B cell (primary cell): ENCODE measurements at regions not wholly inside any gene's neighbourhood (a gene's known extent, or its start where the extent isn't known, plus 50 kb on each side); places are given as distances from the start of the nearest gene placed in this dataset.

Experiments used
- ATAC-seq: fragments of 200-7000 bp; cut with Tn5 transposase; one replicate; pipeline ENCODE4 v1.10.0; 2021; ENCODE audit warnings: low read depth, mild to moderate bottlenecking, moderate number of reproducible peaks, moderate library complexity
- CTCF ChIA-PET: fragments of 350-600 bp; sonication (Branson Sonifier 250); formaldehyde crosslinking; loops from one replicate; lab custom pipeline; 2021; ENCODE audit warnings: antibody characterized with exemption, inconsistent platforms; lab: Charles Lee
- POLR2A ChIA-PET: fragments of 350-600 bp; sonication (Branson Sonifier 250); formaldehyde crosslinking; loops from one replicate; lab custom pipeline; 2021; ENCODE audit warnings: antibody characterized with exemption; lab: Charles Lee
- DNase-seq: peaks from one replicate; pipeline ENCODE4 v3.0.0; 2013
- H2AFZ ChIP-seq: 2 replicates; pipeline ENCODE4 v1.6.1; 2012; ENCODE audit warnings: mild to moderate bottlenecking, low read depth, low read length; ENCODE audit not compliant: insufficient read depth, poor library complexity, severe bottlenecking
- H3K27ac ChIP-seq, 2 donors: 1 replicate in 1 of 2; 2 replicates in 1 of 2; pipeline ENCODE4 v1.5.1; 2012 to 2013; ENCODE audit warnings: low read length in 2 of 2, mild to moderate bottlenecking in 2 of 2, moderate library complexity in 1 of 2
- H3K27me3 ChIP-seq, 4 experiments: fragments of 200-600 bp in 1 of 4; sonication (generic) in 1 of 4; replicated peaks in 1 of 4; 1 replicate in 2 of 4; 2 replicates in 2 of 4; pipeline versions ENCODE4 v1.6.1 to v1.7.0; 2013 to 2016; ENCODE audit warnings: low read length in 3 of 4, mild to moderate bottlenecking in 2 of 4, mixed read lengths in 1 of 4, moderate library complexity in 1 of 4; ENCODE audit not compliant: insufficient read depth in 4 of 4, control insufficient read depth in 3 of 4; ENCODE audit errors: control extremely low read depth in 1 of 4
- H3K36me3 ChIP-seq, 2 experiments: replicated peaks in 1 of 2; 1 replicate in 1 of 2; 2 replicates in 1 of 2; pipeline versions ENCODE4 v1.6.1 to v1.7.1; 2013; ENCODE audit warnings: low read length in 1 of 2; ENCODE audit not compliant: insufficient read depth in 2 of 2, control insufficient read depth in 1 of 2; ENCODE audit errors: control extremely low read depth in 1 of 2, extremely low read depth in 1 of 2
- H3K4me1 ChIP-seq, 2 donors: fragments of 200-600 bp in 1 of 2; sonication (generic) in 1 of 2; 1 replicate in 1 of 2; 2 replicates in 1 of 2; pipeline versions ENCODE4 v1.5.1 to v1.6.1; 2013 to 2017; ENCODE audit warnings: low read length in 2 of 2; ENCODE audit not compliant: control insufficient read depth in 2 of 2, insufficient read depth in 2 of 2
- H3K4me2 ChIP-seq: replicated peaks from 2 replicates; pipeline ENCODE3; 2012; ENCODE audit warnings: mild to moderate bottlenecking, low read depth, low read length; ENCODE audit not compliant: poor library complexity, severe bottlenecking
- H3K4me3 ChIP-seq, 5 experiments: fragments of 200-600 bp in 1 of 5; sonication (generic) in 1 of 5; 1 replicate in 3 of 5; 2 replicates in 2 of 5; pipeline versions ENCODE4 v1.5.1 to v1.7.0; 2011 to 2016; ENCODE audit warnings: low read length in 4 of 5, mild to moderate bottlenecking in 4 of 5, low read depth in 2 of 5, control low read depth in 1 of 5, moderate library complexity in 1 of 5; ENCODE audit not compliant: insufficient read depth in 1 of 5; ENCODE audit errors: control extremely low read depth in 1 of 5, extremely low read depth in 1 of 5
- H3K79me2 ChIP-seq: fragments of 200-600 bp; sonication (generic); one replicate; pipeline ENCODE4 v1.6.0; 2016; ENCODE audit warnings: low read length; ENCODE audit not compliant: control insufficient read depth, insufficient read depth
- H3K9ac ChIP-seq: fragments of 200-600 bp; sonication (generic); 2 replicates; pipeline ENCODE4 v1.6.1; 2017; ENCODE audit warnings: mild to moderate bottlenecking, low read length, moderate library complexity
- H3K9me3 ChIP-seq, 3 donors: one replicate each; pipeline versions ENCODE4 v1.6.1 to v1.7.1; 2013; ENCODE audit warnings: low read length in 2 of 3; ENCODE audit not compliant: control insufficient read depth in 2 of 3, insufficient read depth in 1 of 3; ENCODE audit errors: control extremely low read depth in 1 of 3
- H4K20me1 ChIP-seq: 2 replicates; pipeline ENCODE4 v1.6.0; 2012; ENCODE audit warnings: mild to moderate bottlenecking, low read length; ENCODE audit not compliant: insufficient read depth, control insufficient read depth, poor library complexity, severe bottlenecking
- H3K27ac Mint-ChIP-seq: one replicate; pipeline ENCODE4 v1.8.0; 2021; ENCODE audit warnings: mixed read lengths
- H3K27me3 Mint-ChIP-seq: one replicate; pipeline ENCODE4 v1.8.0; 2021; ENCODE audit warnings: mixed read lengths
- H3K4me1 Mint-ChIP-seq: one replicate; pipeline ENCODE4 v1.8.0; 2021; ENCODE audit warnings: mixed read lengths
- H3K4me3 Mint-ChIP-seq: one replicate; pipeline ENCODE4 v1.8.0; 2021; ENCODE audit warnings: mixed read lengths
- H3K9me3 Mint-ChIP-seq: one replicate; pipeline ENCODE4 v1.8.0; 2022; ENCODE audit warnings: mixed read lengths; ENCODE audit not compliant: insufficient read depth
- EZH2 ChIP-seq: IDR thresholded peaks from 2 replicates; pipeline ENCODE4 v1.6.1; 2012; ENCODE audit warnings: borderline replicate concordance, low read depth, mild to moderate bottlenecking, moderate library complexity, low read length; ENCODE audit not compliant: insufficient read depth, poor library complexity, severe bottlenecking
- WGBS: methylation state at CpG from one replicate; pipeline ENCODE4 v1.1.5; 2013; ENCODE audit warnings: missing lambda C conversion rate; ENCODE audit not compliant: insufficient coverage; 5-methylcytosine and 5-hydroxymethylcytosine counted together
- intact Hi-C: fragments of 100-400 bp; cut with micrococcal nuclease; formaldehyde crosslinking; loops from one replicate; pipeline ENCODE4 v1.10.0; 2022
- TF ChIP-seq, protein P1 (sequence below): fragments of 200-600 bp; IDR thresholded peaks from one replicate; pipeline ENCODE4 v1.8.0; 2022; ENCODE audit warnings: antibody characterized with exemption, mild to moderate bottlenecking

DNA sequence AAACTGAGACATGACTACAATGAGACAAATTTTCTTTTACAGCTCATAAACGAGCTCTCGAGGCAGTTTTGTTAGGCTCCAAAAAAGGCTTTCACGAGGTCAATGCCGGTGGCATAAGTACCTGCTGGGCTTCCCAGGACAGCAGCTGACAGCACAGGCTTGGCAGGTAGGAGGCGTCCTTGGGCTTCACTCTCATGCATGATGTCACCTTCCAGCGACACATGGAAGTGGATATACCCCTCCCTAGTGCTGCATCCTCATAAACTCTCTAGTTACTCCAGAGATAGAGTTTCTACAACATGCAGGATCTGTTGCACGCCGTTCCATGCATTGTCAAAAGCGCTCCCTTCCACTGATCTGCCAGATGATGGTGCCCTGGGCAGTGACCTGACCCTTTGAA, 112.5 kb upstream of the PAXBP1 start:
- Histone ChIP-seq H3K4me3 (no peak overlapping the region), H3K4me2 (no peak overlapping the region), H3K9ac (no peak overlapping the region), H3K4me1 (no peaks in the 10 kb centered on the region), H3K79me2 (no peaks in the 10 kb centered on the region), H2AFZ (no peak overlapping the region), H4K20me1 (no peaks in the 10 kb centered on the region), H3K9me3 (peaks cover 0 to 6% (median 0%) of the 10 kb centered on the region in 3 donors), H3K27ac (no peak overlapping the region), H3K27me3 (peaks cover 0 to 6% (median 3%) of the 10 kb centered on the region in 4 experiments), H3K36me3 (no peaks in the 10 kb centered on the region)
- WGBS: 86% methylated on average over 9 of the region's 9 CpGs
- DNase-seq (no peak), ATAC-seq (no peak)
- no peaks in the 10 kb centered on the region for H3K4me1 Mint-ChIP-seq
- intact Hi-C loops: no loop called here
- H3K27me3 Mint-ChIP-seq: peaks cover 29% of the 10 kb centered on the region
- peaks cover 3% of the 10 kb centered on the region for H3K9me3 Mint-ChIP-seq
- ChIA-PET POLR2A (no interaction called here), CTCF (no interaction called here)
- no peak overlapping the region for H3K4me3 Mint-ChIP-seq
- TF ChIP-seq, protein P1, sequence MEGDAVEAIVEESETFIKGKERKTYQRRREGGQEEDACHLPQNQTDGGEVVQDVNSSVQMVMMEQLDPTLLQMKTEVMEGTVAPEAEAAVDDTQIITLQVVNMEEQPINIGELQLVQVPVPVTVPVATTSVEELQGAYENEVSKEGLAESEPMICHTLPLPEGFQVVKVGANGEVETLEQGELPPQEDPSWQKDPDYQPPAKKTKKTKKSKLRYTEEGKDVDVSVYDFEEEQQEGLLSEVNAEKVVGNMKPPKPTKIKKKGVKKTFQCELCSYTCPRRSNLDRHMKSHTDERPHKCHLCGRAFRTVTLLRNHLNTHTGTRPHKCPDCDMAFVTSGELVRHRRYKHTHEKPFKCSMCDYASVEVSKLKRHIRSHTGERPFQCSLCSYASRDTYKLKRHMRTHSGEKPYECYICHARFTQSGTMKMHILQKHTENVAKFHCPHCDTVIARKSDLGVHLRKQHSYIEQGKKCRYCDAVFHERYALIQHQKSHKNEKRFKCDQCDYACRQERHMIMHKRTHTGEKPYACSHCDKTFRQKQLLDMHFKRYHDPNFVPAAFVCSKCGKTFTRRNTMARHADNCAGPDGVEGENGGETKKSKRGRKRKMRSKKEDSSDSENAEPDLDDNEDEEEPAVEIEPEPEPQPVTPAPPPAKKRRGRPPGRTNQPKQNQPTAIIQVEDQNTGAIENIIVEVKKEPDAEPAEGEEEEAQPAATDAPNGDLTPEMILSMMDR: no peak
- no peak for TF ChIP-seq EZH2
- no peak overlapping the region for H3K27ac Mint-ChIP-seq

DNA sequence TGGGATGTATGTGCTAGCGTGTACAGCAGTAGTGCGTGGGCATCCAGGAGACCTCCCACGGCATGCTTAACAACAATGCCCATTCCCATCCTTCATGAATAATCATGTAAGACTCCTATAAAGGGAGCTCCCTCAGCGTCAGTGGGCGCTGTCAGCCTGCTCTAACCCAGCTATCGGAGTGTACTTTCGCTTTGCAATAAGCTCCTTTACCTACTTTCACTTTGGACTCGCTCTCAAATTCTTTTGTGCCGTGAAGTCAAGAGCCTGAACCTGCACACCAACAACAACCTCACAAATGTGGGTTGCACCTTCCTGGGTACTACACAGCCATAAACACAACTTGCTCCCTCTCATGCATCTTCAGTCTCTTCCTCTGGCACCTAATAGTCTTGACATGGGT, 114.8 kb upstream of the PAXBP1 start:
- Histone ChIP-seq H3K9ac (no peak overlapping the region), H3K4me2 (no peak overlapping the region), H2AFZ (no peak overlapping the region), H3K4me1 (no peaks in the 10 kb centered on the region), H3K4me3 (no peak overlapping the region), H4K20me1 (no peaks in the 10 kb centered on the region), H3K27ac (no peak overlapping the region), H3K79me2 (no peaks in the 10 kb centered on the region), H3K27me3 (peaks cover 0 to 9% (median 3%) of the 10 kb centered on the region in 4 experiments), H3K9me3 (peaks cover 0 to 6% (median 0%) of the 10 kb centered on the region in 3 donors), H3K36me3 (no peaks in the 10 kb centered on the region)
- no peak for DNase-seq
- ChIA-PET CTCF (no interaction called here), POLR2A (no interaction called here)
- TF ChIP-seq, protein P1: no peak
- TF ChIP-seq EZH2: no peak
- no peak for ATAC-seq
- WGBS: 70% methylated on average over 7 of the region's 9 CpGs
- peaks cover 3% of the 10 kb centered on the region for H3K9me3 Mint-ChIP-seq
- intact Hi-C loops: no loop called here
- no peak overlapping the region for H3K27ac Mint-ChIP-seq
- H3K27me3 Mint-ChIP-seq: peaks cover 36% of the 10 kb centered on the region
- H3K4me1 Mint-ChIP-seq: no peaks in the 10 kb centered on the region
- no peak overlapping the region for H3K4me3 Mint-ChIP-seq
